GM12891 (cell line): ENCODE measurements at regions not wholly inside any gene's neighbourhood (a gene's known extent, or its start where the extent isn't known, plus 50 kb on each side); places are given as distances from the start of the nearest gene placed in this dataset.
"Not testable (repeated sequence)": the region's sequence is repeated elsewhere in the genome, so short reads cannot be mapped to it uniquely, and the experiment has no call there.

ENCODE experiments used
- DNase-seq: peaks from one replicate; pipeline ENCODE4 v3.0.0; 2011; ENCODE audit warnings: low spot score; ENCODE audit not compliant: insufficient read length
- FAIRE-seq: peaks from 2 replicates; lab custom pipeline; 2011; peaks lifted over from hg19 to GRCh38; lab: Jason Lieb, UNC
- PAX5 ChIP-seq: IDR thresholded peaks from 2 replicates; pipeline ENCODE4 v1.6.1; 2011; ENCODE audit warnings: low read length, moderate library complexity, mild to moderate bottlenecking; ENCODE audit not compliant: insufficient read depth, severe bottlenecking
- POLR2A ChIP-seq: IDR thresholded peaks from 2 replicates; pipeline ENCODE4 v1.6.1; 2011; ENCODE audit warnings: low read depth, low read length, control low read depth
- POLR2AphosphoS5 ChIP-seq: IDR thresholded peaks from 2 replicates; pipeline ENCODE4 v1.6.1; 2011; ENCODE audit warnings: low read depth, low read length, control low read depth
- POU2F2 ChIP-seq: IDR thresholded peaks from 2 replicates; pipeline ENCODE4 v1.6.1; 2011; ENCODE audit warnings: low read depth, mild to moderate bottlenecking, control low read depth, low read length, moderate library complexity
- SPI1 ChIP-seq: IDR thresholded peaks from 2 replicates; pipeline ENCODE4 v1.6.1; 2011; ENCODE audit warnings: low read depth, low read length, control low read depth
- TAF1 ChIP-seq: IDR thresholded peaks from 2 replicates; pipeline ENCODE4 v1.6.1; 2011; ENCODE audit warnings: low read depth, low read length, control low read depth

- no peak for FAIRE-seq
- DNase-seq, result no peak
- TF ChIP-seq POLR2A (no peak), PAX5 (no peak), SPI1 (no peak), POU2F2 (no peak), TAF1 (no peak), POLR2AphosphoS5 (no peak)
Measured at GRCh38 chr11:64428693-64429092, 69.7 kb downstream of the RPS6KA4 start.

- no peak for DNase-seq
- TF ChIP-seq POLR2A, result no peak
- TF ChIP-seq PAX5, result no peak
- TF ChIP-seq SPI1, result no peak
- no peak for TF ChIP-seq TAF1
- no peak for TF ChIP-seq POLR2AphosphoS5
- TF ChIP-seq POU2F2, result no peak
- no peak for FAIRE-seq
Measured at GRCh38 chr11:64429970-64430369, 71.0 kb downstream of the RPS6KA4 start.

GRCh38 chr11:64430645-64431044, 71.7 kb downstream of the RPS6KA4 start:
- no peak for FAIRE-seq
- TF ChIP-seq SPI1, result no peak
- TF ChIP-seq POU2F2, result no peak
- TF ChIP-seq POLR2A, result no peak
- no peak for TF ChIP-seq POLR2AphosphoS5
- TF ChIP-seq PAX5, result no peak
- no peak for TF ChIP-seq TAF1
- DNase-seq, result no peak

- TF ChIP-seq POLR2A (no peak), PAX5 (no peak), POU2F2 (no peak), TAF1 (no peak), SPI1 (no peak), POLR2AphosphoS5 (no peak)
- FAIRE-seq (no peak), DNase-seq (no peak)
Measured at GRCh38 chr11:64436000-64436399, 77.0 kb downstream of the RPS6KA4 start.

- DNase-seq (no peak), FAIRE-seq (no peak)
- TF ChIP-seq POLR2A (no peak), POLR2AphosphoS5 (no peak), PAX5 (no peak), TAF1 (no peak), SPI1 (no peak), POU2F2 (no peak)
Measured at GRCh38 chr11:64437426-64437825, 78.5 kb downstream of the RPS6KA4 start.

- FAIRE-seq, result no peak
Measured at GRCh38 chr11:64438986-64439771, 80.2 kb downstream of the RPS6KA4 start.

GRCh38 chr11:64439772-64440491, 81.0 kb downstream of the RPS6KA4 start:
- FAIRE-seq, DNase-seq: not testable (repeated sequence)

More at GRCh38 chr11:64438986-64439771, 80.2 kb downstream of the RPS6KA4 start:
- TF ChIP-seq TAF1 (no peak), PAX5 (no peak), POU2F2 (no peak), POLR2A (no peak), SPI1 (no peak), POLR2AphosphoS5 (no peak)
- no peak for DNase-seq

GRCh38 chr11:64441127-64441526, 82.2 kb downstream of the RPS6KA4 start:
- DNase-seq (no peak), FAIRE-seq (no peak)
- TF ChIP-seq TAF1, result no peak

- TF ChIP-seq SPI1 (no peak), POLR2AphosphoS5 (no peak), POLR2A (no peak), TAF1 (no peak), POU2F2 (no peak), PAX5 (no peak)
- no peak for DNase-seq
- FAIRE-seq, result no peak
Measured at GRCh38 chr11:64443001-64443400, 84.0 kb downstream of the RPS6KA4 start.

- no peak for DNase-seq
- TF ChIP-seq SPI1, result no peak
- TF ChIP-seq TAF1, result no peak
- no peak for TF ChIP-seq POU2F2
- TF ChIP-seq POLR2AphosphoS5, result no peak
- no peak for TF ChIP-seq POLR2A
- FAIRE-seq, result no peak
Measured at GRCh38 chr11:64444838-64445441, 86.0 kb downstream of the RPS6KA4 start.
